ENCODE measurements at regions not wholly inside any gene's neighbourhood (a gene's known extent, or its start where the extent isn't known, plus 50 kb on each side); places are given as distances from the start of the nearest gene placed in this dataset.

DNA sequence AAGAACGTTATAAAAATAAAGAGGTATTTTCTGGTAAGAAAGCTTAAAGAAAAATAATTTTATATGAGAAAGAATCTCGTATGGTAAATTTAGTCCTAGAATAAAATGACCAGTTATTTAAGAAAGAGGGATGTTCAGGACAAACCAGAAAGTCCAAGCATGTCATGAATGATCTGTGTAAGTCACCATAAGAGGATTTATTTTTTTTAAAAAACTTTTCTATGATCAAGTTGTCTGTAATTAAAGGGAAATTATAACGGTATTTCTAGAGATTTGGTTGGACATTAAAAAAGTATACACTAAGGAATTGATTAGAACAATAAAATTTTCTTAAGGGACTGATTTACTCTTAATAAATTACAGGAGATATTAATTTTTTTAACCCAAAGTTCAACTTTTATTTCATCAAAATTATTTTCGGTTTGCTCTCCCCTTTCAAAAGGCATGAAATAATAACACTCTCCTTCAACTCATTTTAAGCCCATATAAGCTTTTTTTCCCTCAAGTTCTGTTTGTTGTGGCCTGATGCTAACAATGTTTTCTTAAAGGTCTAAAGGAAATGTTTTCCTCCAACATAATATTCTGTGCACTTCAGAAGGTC lies 49.9 kb upstream of the CPSF6 start:
- DNase-seq (ENCODE audit: low read depth in 2 of 2): no peak

Measured in stimulated activated CD4-positive, alpha-beta T cell treated with anti-CD3 and anti-CD28 coated beads, Interleukin-15, amount 100 ng/mL, for 48 hours (primary cell).